GM12872 (cell line): ENCODE measurements at regions not wholly inside any gene's neighbourhood (a gene's known extent, or its start where the extent isn't known, plus 50 kb on each side); places are given as distances from the start of the nearest gene placed in this dataset.

Source experiments
- TF ChIP-seq, protein P1 (sequence below): IDR thresholded peaks from 3 replicates; pipeline ENCODE4 v1.5.1; 2011; ENCODE audit warnings: low read depth, mild to moderate bottlenecking, low read length, moderate library complexity; ENCODE audit not compliant: insufficient read depth

DNA sequence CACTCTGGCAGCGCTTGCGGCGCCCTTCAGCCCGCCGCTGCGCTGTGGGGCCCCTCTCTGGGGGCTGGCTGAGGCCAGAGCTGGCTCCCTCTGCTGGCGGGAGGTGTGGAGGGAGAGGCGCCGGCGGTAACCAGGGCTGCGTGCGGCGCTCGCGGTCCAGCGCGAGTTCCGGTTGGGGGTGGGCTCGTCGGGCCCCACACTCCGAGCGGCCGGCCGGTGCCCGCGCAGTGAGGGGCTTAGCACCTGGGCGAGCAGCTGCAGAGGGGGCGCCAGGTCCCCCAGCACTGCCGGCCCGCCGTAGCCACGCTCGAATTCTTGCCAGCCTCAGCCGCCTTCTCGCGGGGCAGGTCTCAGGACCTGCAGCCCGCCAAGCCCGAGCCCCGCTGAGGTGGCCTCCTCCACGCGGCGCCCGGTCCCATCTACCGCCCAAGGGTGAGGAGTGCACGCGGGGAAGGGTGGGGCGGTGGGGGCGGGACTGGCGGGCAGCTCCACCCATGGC lies 879.0 kb upstream of the SLITRK5 start:
- TF ChIP-seq, protein P1, sequence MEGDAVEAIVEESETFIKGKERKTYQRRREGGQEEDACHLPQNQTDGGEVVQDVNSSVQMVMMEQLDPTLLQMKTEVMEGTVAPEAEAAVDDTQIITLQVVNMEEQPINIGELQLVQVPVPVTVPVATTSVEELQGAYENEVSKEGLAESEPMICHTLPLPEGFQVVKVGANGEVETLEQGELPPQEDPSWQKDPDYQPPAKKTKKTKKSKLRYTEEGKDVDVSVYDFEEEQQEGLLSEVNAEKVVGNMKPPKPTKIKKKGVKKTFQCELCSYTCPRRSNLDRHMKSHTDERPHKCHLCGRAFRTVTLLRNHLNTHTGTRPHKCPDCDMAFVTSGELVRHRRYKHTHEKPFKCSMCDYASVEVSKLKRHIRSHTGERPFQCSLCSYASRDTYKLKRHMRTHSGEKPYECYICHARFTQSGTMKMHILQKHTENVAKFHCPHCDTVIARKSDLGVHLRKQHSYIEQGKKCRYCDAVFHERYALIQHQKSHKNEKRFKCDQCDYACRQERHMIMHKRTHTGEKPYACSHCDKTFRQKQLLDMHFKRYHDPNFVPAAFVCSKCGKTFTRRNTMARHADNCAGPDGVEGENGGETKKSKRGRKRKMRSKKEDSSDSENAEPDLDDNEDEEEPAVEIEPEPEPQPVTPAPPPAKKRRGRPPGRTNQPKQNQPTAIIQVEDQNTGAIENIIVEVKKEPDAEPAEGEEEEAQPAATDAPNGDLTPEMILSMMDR = no peak

DNA sequence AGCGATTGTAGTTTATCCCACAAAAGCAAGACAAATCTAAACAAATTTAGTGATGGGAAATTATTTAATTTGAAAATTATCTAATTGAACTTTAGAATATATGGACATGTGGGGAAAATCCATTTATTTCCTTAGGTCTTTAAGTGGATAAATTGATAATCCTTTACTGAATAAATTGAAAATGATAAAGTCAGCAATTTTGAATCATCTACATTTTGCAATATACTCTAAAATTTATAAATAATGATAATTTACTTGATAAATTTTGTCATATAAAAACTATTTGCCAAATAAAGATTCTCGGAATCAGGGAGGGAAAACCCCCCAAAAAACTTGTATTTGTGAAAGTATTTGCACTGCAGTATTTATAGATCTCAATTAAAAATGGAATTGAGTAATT lies 875.3 kb upstream of the SLITRK5 start:
- TF ChIP-seq, protein P1 = no peak

DNA sequence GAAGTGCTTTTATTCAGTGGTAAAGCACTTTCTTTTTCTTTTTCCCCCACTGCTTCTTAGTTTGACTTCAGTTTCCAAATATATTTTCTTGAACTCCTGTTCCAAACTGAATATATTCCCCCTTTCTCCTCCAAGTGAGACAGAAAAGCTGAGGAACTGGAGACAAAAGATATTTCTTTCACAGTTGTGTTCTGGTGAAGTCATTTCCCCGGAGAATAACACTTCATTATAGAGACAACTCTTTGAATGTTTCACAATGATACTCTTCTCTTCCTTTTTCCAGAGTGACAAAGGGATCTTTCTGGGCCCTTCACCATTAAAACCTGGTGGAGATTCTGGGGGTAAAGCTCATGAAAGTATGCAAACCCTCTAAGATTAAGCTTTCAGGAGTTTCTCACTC lies 860.8 kb upstream of the SLITRK5 start:
- TF ChIP-seq, protein P1 = no peak

DNA sequence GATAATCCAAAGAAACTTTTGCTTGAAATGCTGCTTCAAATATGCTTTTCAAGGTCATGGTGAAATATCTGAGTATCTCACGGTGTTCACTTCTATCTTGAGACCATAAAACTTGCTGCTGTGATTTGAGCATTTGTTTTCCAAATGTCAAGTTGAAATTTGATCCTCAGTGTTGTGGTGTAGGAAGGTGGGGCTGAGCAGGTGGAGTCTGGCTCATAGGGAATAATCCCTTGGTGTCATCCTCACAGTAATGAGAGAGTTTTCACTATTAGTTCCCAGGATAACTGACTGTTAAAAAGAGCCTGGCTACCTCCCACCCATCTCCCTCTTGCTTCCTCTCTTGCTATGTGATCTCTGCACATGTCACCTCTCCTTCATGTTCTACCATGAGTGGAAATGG lies 858.0 kb upstream of the SLITRK5 start:
- TF ChIP-seq, protein P1 = no peak

DNA sequence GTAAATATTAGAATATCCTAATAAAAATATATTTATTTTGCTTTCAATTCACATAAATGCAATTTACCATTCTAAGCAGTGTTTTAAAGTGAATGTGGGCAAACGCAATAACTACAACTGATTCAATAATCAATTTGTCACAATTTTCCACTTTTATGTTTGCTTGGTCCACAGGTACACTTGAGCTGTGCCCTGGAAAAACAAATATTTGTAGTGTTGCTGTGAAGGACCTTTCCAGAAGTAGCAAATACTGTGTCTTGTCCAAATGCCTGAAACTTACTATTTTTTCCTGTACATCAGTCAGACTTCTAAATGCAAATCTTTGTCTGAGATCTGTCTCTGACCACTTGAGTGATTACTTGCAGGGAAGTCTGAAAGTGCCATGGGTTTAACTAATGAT lies 845.8 kb upstream of the SLITRK5 start:
- TF ChIP-seq, protein P1 = no peak

DNA sequence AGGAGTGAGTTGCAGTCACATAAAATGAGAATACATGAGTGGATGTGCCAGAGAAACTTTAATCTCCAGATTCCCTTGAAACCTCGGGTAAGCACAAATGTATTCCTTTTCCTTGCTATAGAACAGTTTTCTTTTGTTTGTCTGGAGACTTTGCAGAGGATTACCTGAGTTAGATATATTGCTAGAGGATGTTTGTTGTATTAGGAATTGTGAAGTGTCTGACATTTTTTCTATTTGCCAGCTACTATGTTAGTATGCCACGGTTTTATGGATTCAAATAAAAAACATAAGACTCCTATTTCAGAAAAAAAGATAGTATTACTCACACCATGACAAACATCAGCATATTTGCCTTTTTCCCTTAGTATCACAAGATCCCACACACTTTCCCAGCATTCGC lies 844.9 kb upstream of the SLITRK5 start:
- TF ChIP-seq, protein P1 = no peak

DNA sequence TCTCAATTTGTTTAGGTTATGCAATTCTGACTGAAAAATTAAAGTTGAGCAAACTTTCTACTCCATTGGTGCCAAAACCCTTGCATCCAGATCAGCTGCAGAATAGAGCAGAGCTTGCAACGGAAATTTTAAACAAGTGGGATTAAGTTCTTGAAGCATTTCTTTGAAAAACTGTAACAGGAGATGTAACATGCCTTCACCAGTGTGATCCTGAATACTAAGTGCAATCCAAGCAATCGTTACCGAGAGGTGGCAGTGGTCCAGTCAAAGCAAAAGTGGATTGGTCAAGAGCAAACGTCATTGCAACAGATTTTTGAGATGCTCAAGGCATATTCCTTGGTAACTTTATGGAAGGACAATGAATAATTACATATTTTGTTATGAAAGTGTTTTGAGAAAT lies 841.1 kb upstream of the SLITRK5 start:
- TF ChIP-seq, protein P1 = no peak

DNA sequence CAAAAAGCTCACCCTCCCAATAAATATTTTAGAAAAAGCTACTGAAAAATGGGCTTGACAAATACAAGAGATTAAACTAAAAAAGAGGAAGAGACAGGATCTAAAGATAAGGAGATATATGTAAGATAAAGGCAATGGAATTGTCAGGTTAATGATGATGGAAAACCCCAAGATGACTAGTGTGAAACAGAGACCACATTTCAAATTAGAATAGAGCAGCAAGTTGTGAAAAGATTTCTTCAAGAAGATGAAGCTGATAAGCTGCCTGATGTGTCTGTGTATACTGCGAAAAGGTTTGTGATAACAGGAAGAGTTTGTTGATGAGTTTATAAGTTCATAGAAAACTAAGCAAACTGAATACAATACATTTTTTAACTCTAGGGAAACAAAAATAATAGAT lies 840.1 kb upstream of the SLITRK5 start:
- TF ChIP-seq, protein P1 = no peak
